ENCODE measurements at regions not wholly inside any gene's neighbourhood (a gene's known extent, or its start where the extent isn't known, plus 50 kb on each side); places are given as distances from the start of the nearest gene placed in this dataset.
"Not testable (repeated sequence)": the region's sequence is repeated elsewhere in the genome, so short reads cannot be mapped to it uniquely, and the experiment has no call there.

GRCh38 chr5:103908336-103909080 lies 345.9 kb upstream of the NUDT12 start:
- DNase-seq (ENCODE audit: low spot score): no peak

- DNase-seq (ENCODE audit: low spot score): no peak
These were observed 344.4 kb upstream of the NUDT12 start for GRCh38 chr5:103907001-103907400.

- no peak for DNase-seq (ENCODE audit: low spot score)
These were observed 342.1 kb upstream of the NUDT12 start for GRCh38 chr5:103904651-103905050.

GRCh38 chr5:103902893-103903292 lies 340.3 kb upstream of the NUDT12 start:
- no peak for DNase-seq (ENCODE audit: low spot score)

GRCh38 chr5:103901885-103902284 lies 339.3 kb upstream of the NUDT12 start:
- DNase-seq (ENCODE audit: low spot score): no peak

- no peak for DNase-seq (ENCODE audit: low spot score)
These were observed 334.0 kb upstream of the NUDT12 start for GRCh38 chr5:103896593-103896992.

- no peak for DNase-seq (ENCODE audit: low spot score)
These were observed 333.1 kb upstream of the NUDT12 start for GRCh38 chr5:103895738-103896137.

- no peak for DNase-seq (ENCODE audit: low spot score)
These were observed 332.3 kb upstream of the NUDT12 start for GRCh38 chr5:103894882-103895281.

- no peak for DNase-seq (ENCODE audit: low spot score)
These were observed 328.6 kb upstream of the NUDT12 start for GRCh38 chr5:103891151-103891550.

- no peak for DNase-seq (ENCODE audit: low spot score)
These were observed 327.7 kb upstream of the NUDT12 start for GRCh38 chr5:103890313-103890712.

- DNase-seq (ENCODE audit: low spot score): no peak
These were observed 327.1 kb upstream of the NUDT12 start for GRCh38 chr5:103889500-103890209.

- DNase-seq (ENCODE audit: low spot score): no peak
These were observed 324.2 kb upstream of the NUDT12 start for GRCh38 chr5:103886826-103887225.

- no peak for DNase-seq (ENCODE audit: low spot score)
These were observed 320.6 kb upstream of the NUDT12 start for GRCh38 chr5:103883143-103883542.

- DNase-seq (ENCODE audit: low spot score): no peak
These were observed 319.0 kb upstream of the NUDT12 start for GRCh38 chr5:103881560-103881959.

GRCh38 chr5:103867857-103868598 lies 305.4 kb upstream of the NUDT12 start:
- DNase-seq (ENCODE audit: low spot score): no peak

- DNase-seq (ENCODE audit: low spot score): no peak
These were observed 303.6 kb upstream of the NUDT12 start for GRCh38 chr5:103866169-103866568.

GRCh38 chr5:103862398-103862797 lies 299.8 kb upstream of the NUDT12 start:
- DNase-seq (ENCODE audit: low spot score): no peak

GRCh38 chr5:103860327-103860726 lies 297.7 kb upstream of the NUDT12 start:
- DNase-seq (ENCODE audit: low spot score): no peak

- DNase-seq (ENCODE audit: low spot score): not testable (repeated sequence)
These were observed 295.8 kb upstream of the NUDT12 start for GRCh38 chr5:103858367-103858766.

- DNase-seq (ENCODE audit: low spot score): no peak
These were observed 288.5 kb upstream of the NUDT12 start for GRCh38 chr5:103851091-103851490.

GRCh38 chr5:103849934-103850333 lies 287.3 kb upstream of the NUDT12 start:
- DNase-seq (ENCODE audit: low spot score): peak; percentile 2

- no peak for DNase-seq (ENCODE audit: low spot score)
These were observed 284.5 kb upstream of the NUDT12 start for GRCh38 chr5:103847060-103847459.

GRCh38 chr5:103842936-103843335 lies 280.3 kb upstream of the NUDT12 start:
- no peak for DNase-seq (ENCODE audit: low spot score)

Measured in kidney capillary endothelial cell (primary cell).